ENCODE measurements at regions not wholly inside any gene's neighbourhood (a gene's known extent, or its start where the extent isn't known, plus 50 kb on each side); places are given as distances from the start of the nearest gene placed in this dataset.

GRCh38 chr4:23322732-23323131, 567.1 kb downstream of the PPARGC1A start:
- Histone ChIP-seq H3K27me3 (ENCODE audit: insufficient read depth, low read length, poor library complexity, severe bottlenecking) (no peaks in the 10 kb centered on the region), H3K9me2 (replicated peaks; ENCODE audit: low read depth, low read length) (no peaks in the 10 kb centered on the region), H3K4me3 (ENCODE audit: low read length, poor library complexity, severe bottlenecking) (no peak overlapping the region), H3K4me1 (ENCODE audit: insufficient read depth, low read length, poor library complexity, severe bottlenecking) (no peaks in the 10 kb centered on the region), H3K9me3 (ENCODE audit: insufficient read depth, low read depth, low read length) (no peaks in the 10 kb centered on the region), H3K79me2 (ENCODE audit: insufficient read depth, low read length) (no peaks in the 10 kb centered on the region), H4K20me1 (ENCODE audit: insufficient read depth, low read length, poor library complexity, severe bottlenecking) (no peaks in the 10 kb centered on the region), H3F3A (ENCODE audit: low read depth) (no peaks in the 10 kb centered on the region), H3K4me2 (ENCODE audit: low read depth, low read length, poor library complexity, severe bottlenecking) (no peak overlapping the region), H2AFZ (ENCODE audit: low read length) (no peak overlapping the region), H3K9ac (ENCODE audit: low read depth, low read length, poor library complexity, severe bottlenecking) (no peak overlapping the region), H3K36me3 (ENCODE audit: insufficient read depth, low read length) (no peaks in the 10 kb centered on the region)
- TF ChIP-seq EZH2phosphoT487 (IDR thresholded peaks at IDR 0.05; ENCODE audit: borderline replicate concordance) (no peak), CTCF (conservative IDR thresholded peaks at IDR 0.05; ENCODE audit: low read length) (no peak)

GRCh38 chr4:23320931-23321587, 568.8 kb downstream of the PPARGC1A start:
- no peaks in the 10 kb centered on the region for H3K36me3 ChIP-seq (ENCODE audit: insufficient read depth, low read length)
- no peaks in the 10 kb centered on the region for H3K9me3 ChIP-seq (ENCODE audit: insufficient read depth, low read depth, low read length)
- H3K27me3 ChIP-seq (ENCODE audit: insufficient read depth, low read length, poor library complexity, severe bottlenecking): no peaks in the 10 kb centered on the region
- H3K4me2 ChIP-seq (ENCODE audit: low read depth, low read length, poor library complexity, severe bottlenecking): no peak overlapping the region
- no peaks in the 10 kb centered on the region for H4K20me1 ChIP-seq (ENCODE audit: insufficient read depth, low read length, poor library complexity, severe bottlenecking)
- no peak overlapping the region for H3K4me3 ChIP-seq (ENCODE audit: low read length, poor library complexity, severe bottlenecking)
- H3K9me2 ChIP-seq (replicated peaks; ENCODE audit: low read depth, low read length): no peaks in the 10 kb centered on the region
- no peaks in the 10 kb centered on the region for H3F3A ChIP-seq (ENCODE audit: low read depth)
- no peaks in the 10 kb centered on the region for H3K4me1 ChIP-seq (ENCODE audit: insufficient read depth, low read length, poor library complexity, severe bottlenecking)
- no peak overlapping the region for H2AFZ ChIP-seq (ENCODE audit: low read length)
- no peak overlapping the region for H3K9ac ChIP-seq (ENCODE audit: low read depth, low read length, poor library complexity, severe bottlenecking)
- TF ChIP-seq CTCF (conservative IDR thresholded peaks at IDR 0.05; ENCODE audit: low read length) (no peak), EZH2phosphoT487 (IDR thresholded peaks at IDR 0.05; ENCODE audit: borderline replicate concordance) (no peak)
- H3K79me2 ChIP-seq (ENCODE audit: insufficient read depth, low read length): no peaks in the 10 kb centered on the region

- no peaks in the 10 kb centered on the region for H3F3A ChIP-seq (ENCODE audit: low read depth)
- no peaks in the 10 kb centered on the region for H3K79me2 ChIP-seq (ENCODE audit: insufficient read depth, low read length)
- H3K9me3 ChIP-seq (ENCODE audit: insufficient read depth, low read depth, low read length): no peaks in the 10 kb centered on the region
- H3K4me1 ChIP-seq (ENCODE audit: insufficient read depth, low read length, poor library complexity, severe bottlenecking): no peaks in the 10 kb centered on the region
- no peaks in the 10 kb centered on the region for H3K36me3 ChIP-seq (ENCODE audit: insufficient read depth, low read length)
- no peak overlapping the region for H2AFZ ChIP-seq (ENCODE audit: low read length)
- H3K4me3 ChIP-seq (ENCODE audit: low read length, poor library complexity, severe bottlenecking): no peak overlapping the region
- H3K9ac ChIP-seq (ENCODE audit: low read depth, low read length, poor library complexity, severe bottlenecking): no peak overlapping the region
- no peak for TF ChIP-seq EZH2phosphoT487 (IDR thresholded peaks at IDR 0.05; ENCODE audit: borderline replicate concordance)
- no peak for TF ChIP-seq CTCF (conservative IDR thresholded peaks at IDR 0.05; ENCODE audit: low read length)
- no peaks in the 10 kb centered on the region for H4K20me1 ChIP-seq (ENCODE audit: insufficient read depth, low read length, poor library complexity, severe bottlenecking)
- H3K9me2 ChIP-seq (replicated peaks; ENCODE audit: low read depth, low read length): no peaks in the 10 kb centered on the region
- H3K27me3 ChIP-seq (ENCODE audit: insufficient read depth, low read length, poor library complexity, severe bottlenecking): no peaks in the 10 kb centered on the region
- no peak overlapping the region for H3K4me2 ChIP-seq (ENCODE audit: low read depth, low read length, poor library complexity, severe bottlenecking)
These were observed 577.2 kb downstream of the PPARGC1A start for GRCh38 chr4:23312686-23313085.
